Keratinocyte (primary cell): ENCODE measurements at regions not wholly inside any gene's neighbourhood (a gene's known extent, or its start where the extent isn't known, plus 50 kb on each side); places are given as distances from the start of the nearest gene placed in this dataset.

Experiments
- DNase-seq: peaks from one replicate; pipeline ENCODE4 v3.0.0-alpha.2; 2011; ENCODE audit warnings: low read depth, missing footprints, low spot score
- FAIRE-seq: peaks from 2 replicates; lab custom pipeline; 2011; peaks lifted over from hg19 to GRCh38; lab: Jason Lieb, UNC
- H2AFZ ChIP-seq: 2 replicates; pipeline ENCODE4 v1.6.0; 2012; ENCODE audit warnings: low read length, control low read depth, inconsistent platforms; ENCODE audit not compliant: control insufficient read depth
- H3K27ac ChIP-seq: 2 replicates; pipeline ENCODE4 v1.5.1; 2011; ENCODE audit warnings: low read length; ENCODE audit not compliant: control insufficient read depth, insufficient read depth
- H3K27me3 ChIP-seq: 3 replicates; pipeline ENCODE4 v1.6.0; 2011; ENCODE audit warnings: low read length; ENCODE audit not compliant: control insufficient read depth, insufficient read depth; ENCODE audit errors: extremely low read depth
- H3K36me3 ChIP-seq, 2 experiments: 2 replicates in 1 of 2; 3 replicates in 1 of 2; pipeline ENCODE4 v1.5.1; 2011; ENCODE audit warnings: low read length in 2 of 2, mild to moderate bottlenecking in 1 of 2; ENCODE audit not compliant: control insufficient read depth in 2 of 2, insufficient read depth in 2 of 2; ENCODE audit errors: extremely low read depth in 1 of 2
- H3K4me1 ChIP-seq: 3 replicates; pipeline ENCODE4 v1.5.1; 2011; ENCODE audit warnings: low read length; ENCODE audit not compliant: control insufficient read depth, insufficient read depth; ENCODE audit errors: extremely low read depth
- H3K4me2 ChIP-seq: 3 replicates; pipeline ENCODE4 v1.6.0; 2011; ENCODE audit warnings: low read depth, low read length; ENCODE audit not compliant: control insufficient read depth, insufficient read depth; ENCODE audit errors: extremely low read depth
- H3K4me3 ChIP-seq, 3 experiments: fragments of 200-600 bp in 1 of 3; sonication (generic) in 1 of 3; 2 replicates in 2 of 3; 3 replicates in 1 of 3; pipeline ENCODE4 v1.5.1; 2011 to 2016; ENCODE audit warnings: low read length in 3 of 3, mild to moderate bottlenecking in 3 of 3, control low read depth in 2 of 3, inconsistent platforms in 1 of 3, low read depth in 1 of 3, mixed read lengths in 1 of 3, mixed run types in 1 of 3, moderate library complexity in 1 of 3; ENCODE audit not compliant: control insufficient read depth in 2 of 3, insufficient read depth in 2 of 3; ENCODE audit errors: extremely low read depth in 1 of 3
- H3K79me2 ChIP-seq: 2 replicates; pipeline ENCODE4 v1.6.0; 2012; ENCODE audit warnings: low read length; ENCODE audit not compliant: control insufficient read depth, insufficient read depth
- H3K9ac ChIP-seq: 3 replicates; pipeline ENCODE4 v1.6.0; 2011; ENCODE audit warnings: low read length; ENCODE audit not compliant: control insufficient read depth, insufficient read depth; ENCODE audit errors: extremely low read depth
- H3K9me1 ChIP-seq: 3 replicates; pipeline ENCODE4 v1.6.0; 2011; ENCODE audit warnings: low read length; ENCODE audit not compliant: control insufficient read depth, insufficient read depth; ENCODE audit errors: extremely low read depth
- H3K9me3 ChIP-seq: 2 replicates; pipeline ENCODE4 v1.5.1; 2012; ENCODE audit warnings: low read depth, low read length; ENCODE audit not compliant: control insufficient read depth
- H4K20me1 ChIP-seq: 3 replicates; pipeline ENCODE4 v1.6.0; 2011; ENCODE audit warnings: low read length; ENCODE audit not compliant: control insufficient read depth, insufficient read depth; ENCODE audit errors: extremely low read depth
- EZH2 ChIP-seq: IDR thresholded peaks from one replicate; pipeline ENCODE4 v1.6.1; 2012; ENCODE audit warnings: inconsistent platforms, mild to moderate bottlenecking, low read length, moderate library complexity
- dilution Hi-C: fragments of 300-500 bp; cut with MboI; formaldehyde crosslinking; loops from one replicate; pipeline ENCODE4 v1.7.0; 2020; ENCODE audit warnings: low sequenced_read_pairs; ENCODE audit not compliant: extremely low pct_ligation_motif_present
- TF ChIP-seq, protein P1 (sequence below), 3 experiments: IDR thresholded peaks in 1 of 3; conservative IDR thresholded peaks in 1 of 3; optimal IDR thresholded peaks in 1 of 3; 2 replicates in 2 of 3; 3 replicates in 1 of 3; pipeline versions ENCODE3 to v1.5.1; 2011; ENCODE audit warnings: low read length in 3 of 3, mild to moderate bottlenecking in 3 of 3, moderate library complexity in 2 of 3, control low read depth in 1 of 3, inconsistent platforms in 1 of 3; ENCODE audit not compliant: insufficient read depth in 2 of 3; ENCODE audit errors: extremely low read depth in 1 of 3

DNA sequence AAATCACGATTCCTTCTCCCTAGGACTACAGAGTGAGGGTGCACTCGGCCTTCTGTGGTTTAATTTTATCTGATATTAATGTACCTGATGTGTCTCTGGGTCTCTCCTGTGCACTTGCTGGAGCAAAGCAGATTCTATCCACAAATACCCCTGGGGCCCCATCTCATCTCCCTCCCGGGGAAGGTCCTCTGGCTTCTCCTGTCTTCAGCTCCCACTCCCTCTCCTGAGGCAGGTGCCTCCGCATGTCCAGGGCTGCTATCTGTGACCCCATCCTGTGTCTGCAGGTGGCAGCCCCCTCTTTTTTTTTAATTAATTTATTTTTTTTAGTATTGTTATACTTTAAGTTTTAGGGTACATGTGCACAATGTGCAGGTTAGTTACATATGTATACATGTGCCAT, 558.7 kb downstream of the BRD1 start:
- H3K9me1 ChIP-seq = no peaks in the 10 kb centered on the region
- H3K27ac ChIP-seq = no peak overlapping the region
- no peak overlapping the region for H3K4me3 ChIP-seq
- peaks cover 4% of the 10 kb centered on the region for H3K9me3 ChIP-seq
- no peak for DNase-seq
- no peak overlapping the region for H3K4me2 ChIP-seq
- TF ChIP-seq EZH2 = no peak
- TF ChIP-seq, protein P1, sequence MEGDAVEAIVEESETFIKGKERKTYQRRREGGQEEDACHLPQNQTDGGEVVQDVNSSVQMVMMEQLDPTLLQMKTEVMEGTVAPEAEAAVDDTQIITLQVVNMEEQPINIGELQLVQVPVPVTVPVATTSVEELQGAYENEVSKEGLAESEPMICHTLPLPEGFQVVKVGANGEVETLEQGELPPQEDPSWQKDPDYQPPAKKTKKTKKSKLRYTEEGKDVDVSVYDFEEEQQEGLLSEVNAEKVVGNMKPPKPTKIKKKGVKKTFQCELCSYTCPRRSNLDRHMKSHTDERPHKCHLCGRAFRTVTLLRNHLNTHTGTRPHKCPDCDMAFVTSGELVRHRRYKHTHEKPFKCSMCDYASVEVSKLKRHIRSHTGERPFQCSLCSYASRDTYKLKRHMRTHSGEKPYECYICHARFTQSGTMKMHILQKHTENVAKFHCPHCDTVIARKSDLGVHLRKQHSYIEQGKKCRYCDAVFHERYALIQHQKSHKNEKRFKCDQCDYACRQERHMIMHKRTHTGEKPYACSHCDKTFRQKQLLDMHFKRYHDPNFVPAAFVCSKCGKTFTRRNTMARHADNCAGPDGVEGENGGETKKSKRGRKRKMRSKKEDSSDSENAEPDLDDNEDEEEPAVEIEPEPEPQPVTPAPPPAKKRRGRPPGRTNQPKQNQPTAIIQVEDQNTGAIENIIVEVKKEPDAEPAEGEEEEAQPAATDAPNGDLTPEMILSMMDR (optimal IDR thresholded peaks at IDR 0.05 in 1 of 3, IDR thresholded peaks at IDR 0.05 in 1 of 3, conservative IDR thresholded peaks at IDR 0.05 in 1 of 3; ENCODE audit: extremely low read depth in 1 of 3, insufficient read depth in 2 of 3, low read length in 3 of 3) = no peak
- no peaks in the 10 kb centered on the region for H3K4me1 ChIP-seq
- no peaks in the 10 kb centered on the region for H3K79me2 ChIP-seq
- dilution Hi-C loops = no loop called here
- no peaks in the 10 kb centered on the region for H4K20me1 ChIP-seq
- H3K9ac ChIP-seq = no peak overlapping the region
- no peaks in the 10 kb centered on the region for H3K36me3 ChIP-seq
- H3K27me3 ChIP-seq = no peaks in the 10 kb centered on the region
- FAIRE-seq = no peak
- no peak overlapping the region for H2AFZ ChIP-seq

DNA sequence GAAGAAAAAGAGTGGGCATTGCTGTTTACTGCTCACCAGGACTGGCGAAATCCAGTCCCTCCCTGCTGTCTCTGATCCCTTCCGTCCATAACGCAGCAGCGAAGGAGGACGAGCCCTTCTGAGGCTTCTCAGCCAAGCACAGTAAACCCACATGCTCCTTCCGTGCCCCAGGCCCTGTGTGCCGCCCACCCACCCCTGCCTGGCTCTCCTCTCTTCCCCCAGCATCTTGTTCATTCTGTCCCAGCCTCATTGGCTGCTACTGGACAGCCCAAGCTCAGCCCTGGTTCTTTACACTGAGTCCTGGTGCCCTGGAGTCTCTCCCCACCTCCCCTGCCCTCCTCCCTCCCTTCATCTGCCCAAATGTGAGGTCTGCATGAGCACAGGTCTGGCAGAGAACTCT, 559.7 kb downstream of the BRD1 start:
- no peak overlapping the region for H3K27ac ChIP-seq
- no peaks in the 10 kb centered on the region for H3K79me2 ChIP-seq
- no peak for FAIRE-seq
- H3K4me1 ChIP-seq = no peaks in the 10 kb centered on the region
- H3K9me1 ChIP-seq = no peaks in the 10 kb centered on the region
- no peak for DNase-seq
- H3K4me3 ChIP-seq = no peak overlapping the region
- no peak overlapping the region for H2AFZ ChIP-seq
- no peaks in the 10 kb centered on the region for H3K27me3 ChIP-seq
- H3K4me2 ChIP-seq = no peak overlapping the region
- no peak overlapping the region for H3K9ac ChIP-seq
- no peaks in the 10 kb centered on the region for H3K36me3 ChIP-seq
- TF ChIP-seq, protein P1 (optimal IDR thresholded peaks at IDR 0.05 in 1 of 3, IDR thresholded peaks at IDR 0.05 in 1 of 3, conservative IDR thresholded peaks at IDR 0.05 in 1 of 3; ENCODE audit: extremely low read depth in 1 of 3, insufficient read depth in 2 of 3, low read length in 3 of 3) = no peak
- no peak for TF ChIP-seq EZH2
- dilution Hi-C loops = no loop called here
- peaks cover 4% of the 10 kb centered on the region for H3K9me3 ChIP-seq
- no peaks in the 10 kb centered on the region for H4K20me1 ChIP-seq
